ENCODE measurements at regions not wholly inside any gene's neighbourhood (a gene's known extent, or its start where the extent isn't known, plus 50 kb on each side); places are given as distances from the start of the nearest gene placed in this dataset.

GRCh38 chr5:12759377-12759776 lies 855.1 kb upstream of the CTNND2 start:
- TF ChIP-seq CTCF (IDR thresholded peaks at IDR 0.05; ENCODE audit: low read depth, low read length, poor library complexity, severe bottlenecking) (no peak), EZH2phosphoT487 (IDR thresholded peaks at IDR 0.05; ENCODE audit: borderline replicate concordance, low read length) (no peak)

All from DOHH2 (cell line).